Fibroblast of lung (primary cell): ENCODE measurements at regions not wholly inside any gene's neighbourhood (a gene's known extent, or its start where the extent isn't known, plus 50 kb on each side); places are given as distances from the start of the nearest gene placed in this dataset.

Experiments
- CTCF ChIP-seq, 2 donors: IDR thresholded peaks in 1 of 2; conservative IDR thresholded peaks in 1 of 2; 1 replicate in 1 of 2; 2 replicates in 1 of 2; pipeline ENCODE4 v1.5.1; 2011 to 2012; ENCODE audit warnings: low read length in 2 of 2, control low read depth in 1 of 2, inconsistent platforms in 1 of 2, low read depth in 1 of 2, mild to moderate bottlenecking in 1 of 2
- EZH2 ChIP-seq: IDR thresholded peaks from 2 replicates; pipeline ENCODE4 v1.5.1; 2012; ENCODE audit warnings: low read length, control low read depth, mild to moderate bottlenecking; ENCODE audit errors: missing control alignments

GRCh38 chr13:73776151-73776785 lies 357.9 kb downstream of the KLF12 start:
- TF ChIP-seq CTCF (conservative IDR thresholded peaks at IDR 0.05 in 1 of 2, IDR thresholded peaks at IDR 0.05 in 1 of 2; ENCODE audit: low read depth in 1 of 2, low read length in 2 of 2) = no peak
- no peak for TF ChIP-seq EZH2
